HCT116 (cell line): ENCODE measurements at regions not wholly inside any gene's neighbourhood (a gene's known extent, or its start where the extent isn't known, plus 50 kb on each side); places are given as distances from the start of the nearest gene placed in this dataset.

Experiments
- EZH2 ChIP-seq: fragments of 200-600 bp; sonication (generic); IDR thresholded peaks from 2 replicates; pipeline ENCODE4 v1.6.1; 2017; ENCODE audit warnings: antibody characterized with exemption, mixed run types
- EZH2phosphoT487 ChIP-seq: fragments of 200-600 bp; IDR thresholded peaks from 2 replicates; pipeline ENCODE4 v1.6.1; 2018; ENCODE audit warnings: antibody characterized with exemption, borderline replicate concordance
- JUND ChIP-seq: IDR thresholded peaks from 2 replicates; pipeline ENCODE4 v1.6.1; 2012
- POLR2A ChIP-seq: IDR thresholded peaks from 2 replicates; pipeline ENCODE4 v1.7.0; 2011; ENCODE audit warnings: borderline replicate concordance; ENCODE audit not compliant: insufficient read depth, insufficient read length; ENCODE audit errors: extremely low read depth
- POLR2AphosphoS5 ChIP-seq: IDR thresholded peaks from 2 replicates; pipeline ENCODE4 v1.6.1; 2011; ENCODE audit warnings: mild to moderate bottlenecking, low read depth, low read length, moderate library complexity
- RAD21 ChIP-seq: IDR thresholded peaks from 2 replicates; pipeline ENCODE4 v1.6.1; 2012; ENCODE audit warnings: low read depth, mild to moderate bottlenecking
- TCF7L2 ChIP-seq: IDR thresholded peaks from 2 replicates; pipeline ENCODE4 v1.7.0; 2011; ENCODE audit warnings: borderline replicate concordance, inconsistent platforms; ENCODE audit not compliant: insufficient read depth, insufficient read length; ENCODE audit errors: extremely low read depth
- TF ChIP-seq, protein P1 (sequence below), 3 experiments: fragments of 200-600 bp in 1 of 3; sonication (generic) in 1 of 3; IDR thresholded peaks in 2 of 3; conservative IDR thresholded peaks in 1 of 3; 2 replicates each; pipeline ENCODE4 v1.5.1; 2012 to 2017; ENCODE audit warnings: low read depth in 2 of 3, low read length in 2 of 3, antibody characterized with exemption in 1 of 3, borderline replicate concordance in 1 of 3, control low read depth in 1 of 3, mild to moderate bottlenecking in 1 of 3, mixed read lengths in 1 of 3, mixed run types in 1 of 3, moderate library complexity in 1 of 3; ENCODE audit not compliant: insufficient read depth in 1 of 3
- TF ChIP-seq, protein P2 (sequence below): IDR thresholded peaks from 2 replicates; pipeline ENCODE4 v1.6.1; 2012

DNA sequence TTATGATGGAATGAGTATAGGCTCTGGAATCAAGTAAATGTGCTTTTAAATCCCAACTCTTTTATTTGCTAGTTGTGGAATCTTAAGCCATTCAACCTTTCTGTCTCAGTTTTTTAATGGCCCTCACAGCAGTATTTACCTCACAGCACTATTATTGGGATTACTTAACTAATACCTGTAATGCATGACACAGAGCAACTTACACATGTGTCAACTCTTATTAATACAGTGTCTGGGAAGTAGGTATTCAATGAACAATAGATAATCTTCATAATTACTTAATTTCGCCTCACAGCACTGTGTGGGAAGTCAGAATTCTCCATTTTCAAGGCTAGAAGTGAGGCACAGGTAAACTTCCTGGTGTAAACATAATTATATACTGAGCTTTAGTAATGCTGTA is 149.7 kb upstream of the NUDT6 start:
- TF ChIP-seq POLR2A = no peak
- TF ChIP-seq, protein P1, sequence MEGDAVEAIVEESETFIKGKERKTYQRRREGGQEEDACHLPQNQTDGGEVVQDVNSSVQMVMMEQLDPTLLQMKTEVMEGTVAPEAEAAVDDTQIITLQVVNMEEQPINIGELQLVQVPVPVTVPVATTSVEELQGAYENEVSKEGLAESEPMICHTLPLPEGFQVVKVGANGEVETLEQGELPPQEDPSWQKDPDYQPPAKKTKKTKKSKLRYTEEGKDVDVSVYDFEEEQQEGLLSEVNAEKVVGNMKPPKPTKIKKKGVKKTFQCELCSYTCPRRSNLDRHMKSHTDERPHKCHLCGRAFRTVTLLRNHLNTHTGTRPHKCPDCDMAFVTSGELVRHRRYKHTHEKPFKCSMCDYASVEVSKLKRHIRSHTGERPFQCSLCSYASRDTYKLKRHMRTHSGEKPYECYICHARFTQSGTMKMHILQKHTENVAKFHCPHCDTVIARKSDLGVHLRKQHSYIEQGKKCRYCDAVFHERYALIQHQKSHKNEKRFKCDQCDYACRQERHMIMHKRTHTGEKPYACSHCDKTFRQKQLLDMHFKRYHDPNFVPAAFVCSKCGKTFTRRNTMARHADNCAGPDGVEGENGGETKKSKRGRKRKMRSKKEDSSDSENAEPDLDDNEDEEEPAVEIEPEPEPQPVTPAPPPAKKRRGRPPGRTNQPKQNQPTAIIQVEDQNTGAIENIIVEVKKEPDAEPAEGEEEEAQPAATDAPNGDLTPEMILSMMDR (IDR thresholded peaks at IDR 0.05 in 2 of 3, conservative IDR thresholded peaks at IDR 0.05 in 1 of 3; ENCODE audit: borderline replicate concordance in 1 of 3, insufficient read depth in 1 of 3, low read depth in 2 of 3, low read length in 2 of 3) = no peak
- TF ChIP-seq EZH2 = no peak
- no peak for TF ChIP-seq POLR2AphosphoS5
- TF ChIP-seq EZH2phosphoT487 = no peak
- no peak for TF ChIP-seq RAD21
- TF ChIP-seq, protein P2, sequence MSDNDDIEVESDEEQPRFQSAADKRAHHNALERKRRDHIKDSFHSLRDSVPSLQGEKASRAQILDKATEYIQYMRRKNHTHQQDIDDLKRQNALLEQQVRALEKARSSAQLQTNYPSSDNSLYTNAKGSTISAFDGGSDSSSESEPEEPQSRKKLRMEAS = no peak
- no peak for TF ChIP-seq JUND
- TF ChIP-seq TCF7L2 = no peak
